ENCODE measurements at regions not wholly inside any gene's neighbourhood (a gene's known extent, or its start where the extent isn't known, plus 50 kb on each side); places are given as distances from the start of the nearest gene placed in this dataset.

- H3K27me3 ChIP-seq (ENCODE audit: control insufficient read depth in 3 of 3, insufficient read depth in 3 of 3, low read length in 3 of 3): no peaks in the 10 kb centered on the region
- H3K9me3 ChIP-seq (ENCODE audit: control insufficient read depth in 2 of 2, insufficient read depth in 1 of 2, low read depth in 1 of 2, low read length in 1 of 2): no peaks in the 10 kb centered on the region
- FAIRE-seq (no peak), DNase-seq (no peak)
- H3K27ac ChIP-seq (ENCODE audit: low read depth in 1 of 3, low read length in 2 of 3): no peak overlapping the region
- H3K4me3 ChIP-seq (ENCODE audit: low read depth in 1 of 3, low read length in 3 of 3): no peak overlapping the region
- H3K36me3 ChIP-seq (ENCODE audit: control insufficient read depth in 3 of 3, insufficient read depth in 2 of 3, low read depth in 1 of 3, low read length in 3 of 3): no peaks in the 10 kb centered on the region
- 82 to 94% (median 89%) methylated on average over 6 of the region's 6 CpGs for WGBS, 3 donors
- no peaks in the 10 kb centered on the region for H3K4me1 ChIP-seq (ENCODE audit: control insufficient read depth in 3 of 3, insufficient read depth in 2 of 3, low read depth in 1 of 3, low read length in 2 of 3)
Measured at GRCh38 chr7:54838175-54838910, 79.3 kb upstream of the SEC61G start.

DNA sequence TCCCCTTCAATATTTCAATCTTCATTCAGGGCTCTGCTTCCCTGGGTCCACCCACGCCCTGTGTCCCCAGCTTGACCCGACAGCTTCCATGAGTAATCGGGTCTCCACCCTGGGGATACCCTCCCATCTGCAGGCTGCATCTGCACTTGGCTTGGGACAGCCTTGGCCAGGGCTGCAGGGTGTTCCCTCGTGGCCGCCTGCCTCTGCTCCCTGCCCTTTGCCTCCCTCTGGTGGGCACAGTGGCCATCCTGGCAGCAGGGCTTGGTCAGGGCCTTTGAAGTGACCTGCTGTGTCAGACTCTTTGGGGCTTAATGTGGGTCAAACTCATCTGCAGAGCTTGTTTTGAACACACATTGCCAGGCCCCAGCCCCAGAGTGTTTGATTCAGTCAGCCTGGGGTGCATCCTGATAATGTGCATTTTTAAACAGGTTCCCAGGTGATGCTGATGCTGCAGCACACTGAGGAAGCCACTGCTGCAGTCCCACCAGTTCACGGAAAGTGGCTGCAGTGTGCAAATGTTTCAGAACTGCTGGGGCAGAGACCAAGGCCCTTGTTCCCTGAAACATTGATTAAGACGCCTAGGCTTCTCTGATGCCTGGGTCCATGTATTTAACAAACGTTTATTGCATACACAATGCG lies 80.7 kb upstream of the SEC61G start:
- no peak overlapping the region for H3K27ac ChIP-seq (ENCODE audit: low read depth in 1 of 3, low read length in 2 of 3)
- WGBS, 3 donors: 56 to 63% (median 58%) methylated on average over 9 of the region's 9 CpGs
- H3K36me3 ChIP-seq (ENCODE audit: control insufficient read depth in 3 of 3, insufficient read depth in 2 of 3, low read depth in 1 of 3, low read length in 3 of 3): no peaks in the 10 kb centered on the region
- H3K4me3 ChIP-seq (ENCODE audit: low read depth in 1 of 3, low read length in 3 of 3): no peak overlapping the region
- H3K27me3 ChIP-seq (ENCODE audit: control insufficient read depth in 3 of 3, insufficient read depth in 3 of 3, low read length in 3 of 3): no peaks in the 10 kb centered on the region
- DNase-seq (peak; percentile 7 to 12), FAIRE-seq (no peak)
- H3K4me1 ChIP-seq (ENCODE audit: control insufficient read depth in 3 of 3, insufficient read depth in 2 of 3, low read depth in 1 of 3, low read length in 2 of 3): no peaks in the 10 kb centered on the region
- H3K9me3 ChIP-seq (ENCODE audit: control insufficient read depth in 2 of 2, insufficient read depth in 1 of 2, low read depth in 1 of 2, low read length in 1 of 2): no peaks in the 10 kb centered on the region

- H3K9me3 ChIP-seq (ENCODE audit: control insufficient read depth in 2 of 2, insufficient read depth in 1 of 2, low read depth in 1 of 2, low read length in 1 of 2): no peaks in the 10 kb centered on the region
- WGBS, 3 donors: 50 to 59% (median 59%) methylated on average over 8 of the region's 8 CpGs
- H3K4me1 ChIP-seq (ENCODE audit: control insufficient read depth in 3 of 3, insufficient read depth in 2 of 3, low read depth in 1 of 3, low read length in 2 of 3): no peaks in the 10 kb centered on the region
- DNase-seq: no peak
- no peaks in the 10 kb centered on the region for H3K36me3 ChIP-seq (ENCODE audit: control insufficient read depth in 3 of 3, insufficient read depth in 2 of 3, low read depth in 1 of 3, low read length in 3 of 3)
- no peaks in the 10 kb centered on the region for H3K27me3 ChIP-seq (ENCODE audit: control insufficient read depth in 3 of 3, insufficient read depth in 3 of 3, low read length in 3 of 3)
- no peak overlapping the region for H3K4me3 ChIP-seq (ENCODE audit: low read depth in 1 of 3, low read length in 3 of 3)
- no peak overlapping the region for H3K27ac ChIP-seq (ENCODE audit: low read depth in 1 of 3, low read length in 2 of 3)
- no peak for FAIRE-seq
Measured at GRCh38 chr7:54841772-54842697, 83.0 kb upstream of the SEC61G start.

- Histone ChIP-seq H3K9me3 (ENCODE audit: control insufficient read depth in 2 of 2, insufficient read depth in 1 of 2, low read depth in 1 of 2, low read length in 1 of 2) (no peaks in the 10 kb centered on the region), H3K36me3 (ENCODE audit: control insufficient read depth in 3 of 3, insufficient read depth in 2 of 3, low read depth in 1 of 3, low read length in 3 of 3) (no peaks in the 10 kb centered on the region), H3K27me3 (ENCODE audit: control insufficient read depth in 3 of 3, insufficient read depth in 3 of 3, low read length in 3 of 3) (no peaks in the 10 kb centered on the region), H3K27ac (ENCODE audit: low read depth in 1 of 3, low read length in 2 of 3) (no peak overlapping the region), H3K4me1 (ENCODE audit: control insufficient read depth in 3 of 3, insufficient read depth in 2 of 3, low read depth in 1 of 3, low read length in 2 of 3) (no peaks in the 10 kb centered on the region), H3K4me3 (ENCODE audit: low read depth in 1 of 3, low read length in 3 of 3) (no peak overlapping the region)
- DNase-seq (no peak), FAIRE-seq (no peak)
- 33 to 65% (median 42%) methylated on average over 3 of the region's 3 CpGs for WGBS, 3 donors
Measured at GRCh38 chr7:54843841-54844355, 84.9 kb upstream of the SEC61G start.

GRCh38 chr7:54846273-54846672 lies 87.3 kb upstream of the SEC61G start:
- DNase-seq: no peak
- Histone ChIP-seq H3K36me3 (ENCODE audit: control insufficient read depth in 3 of 3, insufficient read depth in 2 of 3, low read depth in 1 of 3, low read length in 3 of 3) (no peaks in the 10 kb centered on the region), H3K9me3 (ENCODE audit: control insufficient read depth in 2 of 2, insufficient read depth in 1 of 2, low read depth in 1 of 2, low read length in 1 of 2) (no peaks in the 10 kb centered on the region), H3K27me3 (ENCODE audit: control insufficient read depth in 3 of 3, insufficient read depth in 3 of 3, low read length in 3 of 3) (no peaks in the 10 kb centered on the region), H3K4me3 (ENCODE audit: low read depth in 1 of 3, low read length in 3 of 3) (no peak overlapping the region), H3K27ac (ENCODE audit: low read depth in 1 of 3, low read length in 2 of 3) (no peak overlapping the region), H3K4me1 (ENCODE audit: control insufficient read depth in 3 of 3, insufficient read depth in 2 of 3, low read depth in 1 of 3, low read length in 2 of 3) (no peaks in the 10 kb centered on the region)
- no peak for FAIRE-seq

DNA sequence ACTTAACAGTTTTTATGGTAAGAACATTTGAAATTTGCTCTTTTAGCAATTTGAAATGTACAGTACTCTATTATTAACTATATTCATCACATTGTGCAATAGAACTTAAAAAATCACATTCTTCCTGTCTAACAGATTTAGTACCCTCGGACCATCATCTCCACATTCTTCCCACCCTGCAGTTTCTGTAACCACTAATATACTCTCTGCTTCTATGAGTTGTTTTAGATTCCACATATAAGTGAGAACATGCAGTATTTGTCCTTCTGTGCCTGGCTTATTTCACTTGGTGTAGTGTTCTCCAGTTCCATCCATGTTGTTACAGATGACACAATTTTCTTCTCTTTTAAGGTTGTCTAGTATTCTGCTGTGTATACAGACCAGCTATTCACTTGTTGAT lies 88.9 kb upstream of the SEC61G start:
- H3K27ac ChIP-seq (ENCODE audit: low read depth in 1 of 3, low read length in 2 of 3): no peak overlapping the region
- H3K4me3 ChIP-seq (ENCODE audit: low read depth in 1 of 3, low read length in 3 of 3): no peak overlapping the region
- DNase-seq (no peak), FAIRE-seq (no peak)
- no peaks in the 10 kb centered on the region for H3K9me3 ChIP-seq (ENCODE audit: control insufficient read depth in 2 of 2, insufficient read depth in 1 of 2, low read depth in 1 of 2, low read length in 1 of 2)
- no peaks in the 10 kb centered on the region for H3K4me1 ChIP-seq (ENCODE audit: control insufficient read depth in 3 of 3, insufficient read depth in 2 of 3, low read depth in 1 of 3, low read length in 2 of 3)
- 75 to 81% (median 76%) methylated on average over 1 of the region's 1 CpG for WGBS, 3 donors
- no peaks in the 10 kb centered on the region for H3K27me3 ChIP-seq (ENCODE audit: control insufficient read depth in 3 of 3, insufficient read depth in 3 of 3, low read length in 3 of 3)
- H3K36me3 ChIP-seq (ENCODE audit: control insufficient read depth in 3 of 3, insufficient read depth in 2 of 3, low read depth in 1 of 3, low read length in 3 of 3): no peaks in the 10 kb centered on the region

GRCh38 chr7:54856856-54857255 lies 97.8 kb upstream of the SEC61G start:
- Histone ChIP-seq H3K27me3 (ENCODE audit: control insufficient read depth in 3 of 3, insufficient read depth in 3 of 3, low read length in 3 of 3) (no peaks in the 10 kb centered on the region), H3K4me1 (ENCODE audit: control insufficient read depth in 3 of 3, insufficient read depth in 2 of 3, low read depth in 1 of 3, low read length in 2 of 3) (no peaks in the 10 kb centered on the region), H3K4me3 (ENCODE audit: low read depth in 1 of 3, low read length in 3 of 3) (no peak overlapping the region), H3K9me3 (ENCODE audit: control insufficient read depth in 2 of 2, insufficient read depth in 1 of 2, low read depth in 1 of 2, low read length in 1 of 2) (no peaks in the 10 kb centered on the region), H3K27ac (ENCODE audit: low read depth in 1 of 3, low read length in 2 of 3) (no peak overlapping the region), H3K36me3 (ENCODE audit: control insufficient read depth in 3 of 3, insufficient read depth in 2 of 3, low read depth in 1 of 3, low read length in 3 of 3) (no peaks in the 10 kb centered on the region)
- WGBS, 3 donors: 47 to 65% (median 58%) methylated on average over 1 of the region's 1 CpG
- DNase-seq (no peak), FAIRE-seq (no peak)

DNA sequence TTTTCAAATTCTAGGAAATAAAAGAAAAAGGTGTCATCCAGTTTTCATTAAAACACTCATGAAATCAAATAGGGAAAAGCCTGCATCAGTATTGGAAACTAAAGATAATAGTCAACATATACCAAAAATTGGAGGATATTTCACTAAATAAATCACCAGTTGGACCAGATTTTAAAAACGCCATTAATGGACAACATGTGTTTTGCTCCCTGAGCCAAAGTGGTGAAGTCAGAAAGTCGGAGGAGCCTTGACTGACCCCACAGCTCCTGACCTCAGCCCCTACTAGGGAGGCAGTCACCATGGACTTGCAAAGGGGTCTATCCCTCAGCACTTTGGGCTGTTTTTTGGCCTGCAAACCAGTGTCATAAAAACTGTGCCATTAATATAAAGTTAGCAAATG lies 98.3 kb upstream of the SEC61G start:
- no peaks in the 10 kb centered on the region for H3K27me3 ChIP-seq (ENCODE audit: control insufficient read depth in 3 of 3, insufficient read depth in 3 of 3, low read length in 3 of 3)
- H3K36me3 ChIP-seq (ENCODE audit: control insufficient read depth in 3 of 3, insufficient read depth in 2 of 3, low read depth in 1 of 3, low read length in 3 of 3): no peaks in the 10 kb centered on the region
- H3K27ac ChIP-seq (ENCODE audit: low read depth in 1 of 3, low read length in 2 of 3): no peak overlapping the region
- no peak overlapping the region for H3K4me3 ChIP-seq (ENCODE audit: low read depth in 1 of 3, low read length in 3 of 3)
- 65 to 88% (median 85%) methylated on average over 2 of the region's 2 CpGs for WGBS, 3 donors
- H3K9me3 ChIP-seq (ENCODE audit: control insufficient read depth in 2 of 2, insufficient read depth in 1 of 2, low read depth in 1 of 2, low read length in 1 of 2): no peaks in the 10 kb centered on the region
- H3K4me1 ChIP-seq (ENCODE audit: control insufficient read depth in 3 of 3, insufficient read depth in 2 of 3, low read depth in 1 of 3, low read length in 2 of 3): no peaks in the 10 kb centered on the region
- FAIRE-seq: no peak
- no peak for DNase-seq
